T-helper 17 cell (primary cell): ENCODE measurements at regions not wholly inside any gene's neighbourhood (a gene's known extent, or its start where the extent isn't known, plus 50 kb on each side); places are given as distances from the start of the nearest gene placed in this dataset.
A peak's percentile ranks its signal among the peaks of the same experiment; 100 is the strongest.
"Not testable (repeated sequence)": the region's sequence is repeated elsewhere in the genome, so short reads cannot be mapped to it uniquely, and the experiment has no call there.

Experiments used
- ATAC-seq: fragments of 150-1000 bp; cut with Tn5 transposase; 2 replicates; pipeline ENCODE4 v1.10.0; 2021; ENCODE audit warnings: mild to moderate bottlenecking, moderate library complexity
- DNase-seq, 3 donors: peaks; one replicate each; pipeline versions ENCODE4 v3.0.0 to v3.0.0-alpha.2; 2020 to 2021
- H3K9me3 ChIP-seq: one replicate; pipeline ENCODE4 v1.7.0; 2013; ENCODE audit warnings: low read length, mild to moderate bottlenecking; ENCODE audit not compliant: control insufficient read depth, poor library complexity, severe bottlenecking
- H3K27ac Mint-ChIP-seq: one replicate; pipeline ENCODE4 v1.8.0; 2022; ENCODE audit warnings: mild to moderate bottlenecking, moderate library complexity, mixed read lengths
- H3K27me3 Mint-ChIP-seq: one replicate; pipeline ENCODE4 v1.8.0; 2022; ENCODE audit warnings: mixed read lengths
- H3K36me3 Mint-ChIP-seq: one replicate; pipeline ENCODE4 v1.8.0; 2022; ENCODE audit warnings: low read depth, mixed read lengths
- H3K4me1 Mint-ChIP-seq: one replicate; pipeline ENCODE4 v1.8.0; 2022; ENCODE audit warnings: mild to moderate bottlenecking, mixed read lengths
- H3K4me3 Mint-ChIP-seq: one replicate; pipeline ENCODE4 v1.8.0; 2022; ENCODE audit warnings: mild to moderate bottlenecking, moderate library complexity, mixed read lengths

DNA sequence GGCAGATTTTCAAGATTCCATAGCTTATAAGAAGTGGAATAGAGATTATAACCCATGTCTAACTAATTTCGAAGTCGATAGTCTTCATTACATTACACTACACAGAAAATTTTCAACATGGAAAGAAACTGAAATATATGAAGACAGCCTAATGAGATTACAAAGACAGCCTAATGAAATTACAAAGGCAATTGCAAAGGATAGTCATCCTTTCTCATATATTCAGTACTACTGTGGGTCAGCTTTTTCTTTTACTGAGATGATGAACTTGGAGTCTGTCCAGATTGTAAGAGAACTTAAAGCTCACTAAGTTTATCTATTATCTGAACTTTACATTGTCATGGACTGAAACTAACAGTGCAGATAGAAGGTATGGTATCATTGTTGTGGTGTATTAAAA lies 304.4 kb upstream of the MBL2 start:
- Mint-ChIP-seq H3K27ac (no peak overlapping the region), H3K27me3 (no peaks in the 10 kb centered on the region), H3K4me3 (no peak overlapping the region), H3K36me3 (no peaks in the 10 kb centered on the region), H3K4me1 (no peaks in the 10 kb centered on the region)
- ATAC-seq (no peak), DNase-seq (no peak)
- H3K9me3 ChIP-seq, result no peaks in the 10 kb centered on the region

DNA sequence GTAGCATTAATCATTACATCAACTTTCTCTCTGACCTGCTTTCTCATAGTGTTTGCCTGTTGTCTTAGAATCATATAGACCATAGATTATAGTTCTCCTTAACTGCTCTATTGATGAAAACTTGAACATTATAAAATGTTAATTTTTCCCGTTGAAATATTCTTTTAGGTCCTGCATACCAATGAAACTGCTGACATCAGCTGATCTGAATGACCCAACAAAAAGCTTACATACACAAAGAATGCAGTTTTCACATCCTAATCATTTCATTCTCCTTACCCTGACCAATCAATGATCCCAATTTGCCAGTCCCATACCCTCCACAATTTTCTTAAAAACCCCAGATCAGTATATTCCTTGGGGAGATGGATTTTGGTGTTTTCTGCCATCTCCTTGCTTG lies 302.9 kb upstream of the MBL2 start:
- H3K36me3 Mint-ChIP-seq, result no peaks in the 10 kb centered on the region
- no peaks in the 10 kb centered on the region for H3K27me3 Mint-ChIP-seq
- H3K4me1 Mint-ChIP-seq, result no peaks in the 10 kb centered on the region
- no peak overlapping the region for H3K27ac Mint-ChIP-seq
- H3K9me3 ChIP-seq, result no peaks in the 10 kb centered on the region
- DNase-seq (no peak), ATAC-seq (no peak)
- no peak overlapping the region for H3K4me3 Mint-ChIP-seq

DNA sequence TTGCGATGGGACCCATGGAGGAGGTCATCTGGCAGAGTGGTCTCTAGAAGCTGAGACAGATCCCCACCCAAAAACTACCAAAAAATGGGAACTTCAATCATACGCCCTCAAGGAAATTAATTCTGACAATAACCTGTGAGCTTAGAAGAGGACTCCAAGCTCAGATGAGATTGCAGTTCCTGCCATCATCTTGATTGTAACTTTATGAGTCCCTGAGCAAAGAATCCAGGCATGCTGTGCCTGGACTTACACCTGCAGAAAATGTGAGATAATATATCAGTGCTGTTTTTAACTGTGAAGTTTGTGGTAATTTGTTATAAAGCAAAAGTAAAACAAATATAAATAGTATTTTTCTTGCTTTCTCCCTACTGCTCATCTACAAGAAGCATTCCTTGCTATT lies 299.6 kb upstream of the MBL2 start:
- ATAC-seq (no peak), DNase-seq (no peak)
- Mint-ChIP-seq H3K27me3 (no peaks in the 10 kb centered on the region), H3K36me3 (no peaks in the 10 kb centered on the region), H3K4me1 (no peaks in the 10 kb centered on the region), H3K27ac (no peak overlapping the region), H3K4me3 (no peak overlapping the region)
- H3K9me3 ChIP-seq, result no peaks in the 10 kb centered on the region

DNA sequence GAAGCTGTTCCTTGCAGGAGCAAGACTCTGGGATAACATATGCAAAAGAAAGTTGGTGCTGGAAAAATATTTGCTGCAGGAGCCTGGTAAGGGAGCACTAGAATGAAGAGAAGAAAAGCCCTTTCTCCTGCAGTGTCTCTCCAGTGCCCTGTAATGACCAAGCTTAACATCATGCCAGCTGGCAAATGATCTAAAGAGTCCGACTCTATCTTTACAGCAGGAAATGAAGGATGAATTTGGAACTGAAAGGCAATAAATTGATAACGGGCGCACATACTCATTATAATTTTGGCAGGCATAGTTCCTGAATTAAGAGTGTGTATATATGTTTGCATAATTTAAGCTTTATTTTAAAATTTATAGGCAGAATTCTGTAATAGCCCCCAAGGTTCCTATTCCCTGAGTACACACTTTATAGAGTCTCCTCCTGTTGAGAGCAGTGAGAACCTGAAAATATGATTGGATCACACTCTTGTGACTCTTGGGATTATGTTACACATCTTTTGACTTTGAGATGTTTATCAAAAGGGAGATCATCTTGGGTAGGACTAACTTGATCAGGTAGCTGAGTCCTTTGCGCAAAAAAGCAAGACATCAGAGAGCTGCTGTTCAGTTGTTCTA lies 299.0 kb upstream of the MBL2 start:
- ATAC-seq (no peak), DNase-seq (no peak)
- Mint-ChIP-seq H3K36me3 (no peaks in the 10 kb centered on the region), H3K27ac (no peak overlapping the region), H3K4me1 (no peaks in the 10 kb centered on the region), H3K4me3 (no peak overlapping the region), H3K27me3 (no peaks in the 10 kb centered on the region)
- no peaks in the 10 kb centered on the region for H3K9me3 ChIP-seq

DNA sequence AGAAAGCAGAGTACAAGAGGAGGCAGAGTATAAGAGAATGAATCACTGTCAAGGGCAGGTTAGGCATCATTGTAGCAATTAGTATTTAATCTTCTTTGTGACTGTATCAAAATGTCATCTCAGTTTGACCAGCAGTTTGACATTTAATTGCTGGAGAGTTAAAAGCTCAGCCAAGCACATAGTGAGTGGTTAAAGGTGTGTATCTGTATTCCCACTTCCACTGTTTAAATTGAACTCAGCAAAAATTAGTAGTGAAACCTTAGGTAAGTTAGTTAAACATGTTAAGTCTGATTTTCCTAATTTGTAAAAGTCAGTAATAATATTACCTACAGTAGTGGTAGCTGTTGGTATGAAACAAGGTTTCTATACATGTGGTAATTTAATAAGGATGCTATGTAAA lies 296.4 kb upstream of the MBL2 start:
- H3K27ac Mint-ChIP-seq, result no peak overlapping the region
- H3K9me3 ChIP-seq, result no peaks in the 10 kb centered on the region
- DNase-seq, result no peak
- no peaks in the 10 kb centered on the region for H3K4me1 Mint-ChIP-seq
- H3K36me3 Mint-ChIP-seq, result no peaks in the 10 kb centered on the region
- H3K4me3 Mint-ChIP-seq, result no peak overlapping the region
- ATAC-seq, result no peak
- no peaks in the 10 kb centered on the region for H3K27me3 Mint-ChIP-seq

DNA sequence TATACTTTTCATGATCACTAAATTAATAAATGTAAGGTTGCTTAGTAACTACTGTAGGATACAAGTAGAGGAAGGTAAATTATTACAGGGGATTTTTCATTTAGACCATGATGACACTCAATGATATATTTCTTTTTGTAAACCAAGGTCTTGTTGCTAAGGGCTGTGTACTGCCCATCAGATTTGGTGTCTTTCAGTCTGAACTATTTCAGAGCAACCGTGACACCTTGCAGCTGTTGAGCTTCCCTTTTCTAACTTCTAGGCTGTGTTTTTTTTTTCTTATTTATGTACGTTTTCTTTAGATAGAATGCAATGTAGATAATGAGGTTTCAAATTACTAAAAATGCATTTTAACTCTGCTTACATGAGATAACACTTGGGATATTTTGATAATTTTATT lies 292.0 kb upstream of the MBL2 start:
- no peak for DNase-seq
- H3K4me3 Mint-ChIP-seq, result no peak overlapping the region

DNA sequence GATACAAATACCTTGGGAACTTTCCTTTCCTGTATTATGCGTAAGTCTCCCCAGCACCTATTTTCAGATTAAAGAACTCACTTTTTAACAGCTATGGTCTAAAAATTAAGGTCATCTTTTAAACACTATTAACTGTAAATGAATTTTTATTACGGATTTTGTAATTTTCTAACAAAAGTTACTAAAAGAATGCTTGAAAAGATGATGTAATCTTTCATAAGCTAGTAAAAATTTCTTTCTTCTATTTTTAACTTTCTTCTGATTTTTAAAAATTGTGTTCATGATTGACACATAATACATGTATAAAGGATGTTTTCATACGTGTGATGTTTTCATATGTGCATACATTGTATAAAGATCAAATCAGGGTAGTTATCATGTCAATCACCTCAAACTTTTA lies 291.2 kb upstream of the MBL2 start:
- H3K27ac Mint-ChIP-seq, result no peak overlapping the region
- no peak overlapping the region for H3K4me3 Mint-ChIP-seq
- DNase-seq (no peak), ATAC-seq (no peak)
- H3K4me1 Mint-ChIP-seq, result no peaks in the 10 kb centered on the region
- H3K36me3 Mint-ChIP-seq, result no peaks in the 10 kb centered on the region
- H3K9me3 ChIP-seq, result peaks cover 3% of the 10 kb centered on the region
- no peaks in the 10 kb centered on the region for H3K27me3 Mint-ChIP-seq

More for the DNA sequence above, 292.0 kb upstream of the MBL2 start:
- H3K36me3 Mint-ChIP-seq, result no peaks in the 10 kb centered on the region
- H3K9me3 ChIP-seq, result no peaks in the 10 kb centered on the region
- no peak overlapping the region for H3K27ac Mint-ChIP-seq
- H3K27me3 Mint-ChIP-seq, result no peaks in the 10 kb centered on the region
- no peaks in the 10 kb centered on the region for H3K4me1 Mint-ChIP-seq
- ATAC-seq, result no peak

DNA sequence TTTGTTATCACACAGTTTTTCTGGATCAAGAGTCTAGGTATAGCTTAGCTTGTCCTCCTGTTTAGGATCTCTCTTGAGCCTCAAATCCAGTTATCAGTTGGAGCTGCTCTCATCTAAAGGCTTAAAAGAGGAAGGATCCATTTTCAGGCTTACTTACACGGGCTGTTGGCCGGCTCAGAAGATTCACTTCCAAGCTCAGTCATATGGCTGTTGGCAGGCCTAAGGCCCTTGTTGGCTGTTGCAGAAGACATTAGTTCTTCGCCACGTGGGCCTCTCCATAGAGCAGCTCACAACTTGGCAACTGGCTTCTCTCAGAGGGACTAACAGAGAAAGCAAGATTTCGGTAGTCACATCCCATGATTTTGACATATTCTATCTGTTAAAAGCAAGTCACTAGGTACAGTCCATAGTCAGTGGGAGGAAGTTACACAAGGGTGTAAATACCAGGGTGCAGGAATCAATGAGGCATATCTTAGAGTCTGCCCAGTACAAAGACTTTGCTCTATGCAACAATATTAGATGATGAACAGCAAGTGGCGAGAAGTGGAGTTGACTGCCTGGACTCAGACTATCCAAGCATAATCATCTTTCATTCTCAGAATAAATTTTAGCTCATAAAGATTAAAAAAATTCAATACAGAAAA lies 280.1 kb upstream of the MBL2 start:
- ATAC-seq (no peak), DNase-seq (no peak)
- no peaks in the 10 kb centered on the region for H3K9me3 ChIP-seq
- no peaks in the 10 kb centered on the region for H3K36me3 Mint-ChIP-seq
- H3K4me3 Mint-ChIP-seq, result no peak overlapping the region
- no peak overlapping the region for H3K27ac Mint-ChIP-seq
- H3K27me3 Mint-ChIP-seq, result no peaks in the 10 kb centered on the region
- no peaks in the 10 kb centered on the region for H3K4me1 Mint-ChIP-seq

DNA sequence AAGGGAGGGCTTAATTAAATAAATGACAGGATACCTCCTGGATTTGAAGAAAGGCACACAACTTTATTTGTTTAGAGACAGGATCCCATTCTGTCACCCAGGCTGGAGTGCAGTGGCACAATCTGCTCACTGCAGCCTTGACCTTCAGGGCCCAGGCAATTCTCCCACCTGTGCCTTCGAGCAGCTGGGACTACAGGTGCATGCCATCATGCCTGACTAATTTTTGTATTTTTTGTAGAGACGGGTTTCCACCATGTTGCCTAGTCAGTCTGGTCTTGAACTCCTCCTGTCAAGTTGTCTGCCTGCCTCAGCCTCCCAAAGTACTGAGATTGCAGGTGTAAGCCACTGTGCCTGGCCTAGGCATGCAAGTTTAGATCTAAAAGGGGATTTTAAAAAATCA lies 272.7 kb upstream of the MBL2 start:
- Mint-ChIP-seq H3K4me1 (no peaks in the 10 kb centered on the region), H3K27ac (no peak overlapping the region), H3K36me3 (no peaks in the 10 kb centered on the region), H3K27me3 (no peaks in the 10 kb centered on the region), H3K4me3 (no peak overlapping the region)
- no peak for DNase-seq
- no peak for ATAC-seq
- no peaks in the 10 kb centered on the region for H3K9me3 ChIP-seq

DNA sequence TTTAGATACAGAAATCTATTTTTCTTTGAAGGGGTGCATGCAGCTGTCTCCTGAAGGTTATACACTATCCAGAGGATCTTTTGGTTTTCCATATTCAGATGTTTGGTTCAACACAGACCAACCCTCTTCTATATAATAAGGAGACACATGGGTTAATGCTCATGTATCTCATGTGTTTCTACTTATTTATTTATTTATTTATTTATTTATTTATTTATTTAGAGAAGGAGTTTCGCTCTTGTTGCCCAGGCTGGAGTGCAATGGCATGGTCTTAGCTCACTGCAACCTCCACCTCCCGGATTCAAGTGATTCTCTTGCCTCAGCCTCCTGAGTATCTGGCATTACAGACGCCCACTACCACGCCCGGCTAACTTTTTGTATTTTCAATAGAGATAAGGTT lies 263.2 kb upstream of the MBL2 start:
- not testable (repeated sequence) for H3K36me3 Mint-ChIP-seq, ATAC-seq, H3K27ac Mint-ChIP-seq, H3K4me1 Mint-ChIP-seq, H3K9me3 ChIP-seq, DNase-seq, H3K27me3 Mint-ChIP-seq
- peak overlapping the region; percentile 44 for H3K4me3 Mint-ChIP-seq

DNA sequence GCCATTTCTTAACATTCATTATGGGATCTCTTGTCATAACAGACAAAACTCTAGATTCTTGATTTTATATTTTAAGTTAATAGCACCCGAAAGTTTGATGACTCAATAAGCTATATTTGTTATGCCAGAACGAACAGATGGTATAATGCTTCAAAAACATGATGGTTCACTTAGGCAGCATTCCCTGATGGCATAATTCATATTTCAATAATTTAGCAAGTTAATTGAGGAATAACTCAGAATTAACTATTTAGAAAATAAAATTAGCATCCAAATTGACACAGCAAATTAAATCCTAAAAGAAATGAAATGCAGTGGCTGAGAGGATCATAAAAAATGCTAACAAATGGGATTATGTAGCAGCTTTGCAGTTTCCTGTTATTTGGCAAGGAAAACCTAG lies 260.8 kb upstream of the MBL2 start:
- ATAC-seq, result no peak
- no peaks in the 10 kb centered on the region for H3K36me3 Mint-ChIP-seq
- H3K4me3 Mint-ChIP-seq, result no peak overlapping the region
- no peaks in the 10 kb centered on the region for H3K4me1 Mint-ChIP-seq
- H3K9me3 ChIP-seq, result no peaks in the 10 kb centered on the region
- no peaks in the 10 kb centered on the region for H3K27me3 Mint-ChIP-seq
- H3K27ac Mint-ChIP-seq, result no peak overlapping the region
- DNase-seq, result no peak

DNA sequence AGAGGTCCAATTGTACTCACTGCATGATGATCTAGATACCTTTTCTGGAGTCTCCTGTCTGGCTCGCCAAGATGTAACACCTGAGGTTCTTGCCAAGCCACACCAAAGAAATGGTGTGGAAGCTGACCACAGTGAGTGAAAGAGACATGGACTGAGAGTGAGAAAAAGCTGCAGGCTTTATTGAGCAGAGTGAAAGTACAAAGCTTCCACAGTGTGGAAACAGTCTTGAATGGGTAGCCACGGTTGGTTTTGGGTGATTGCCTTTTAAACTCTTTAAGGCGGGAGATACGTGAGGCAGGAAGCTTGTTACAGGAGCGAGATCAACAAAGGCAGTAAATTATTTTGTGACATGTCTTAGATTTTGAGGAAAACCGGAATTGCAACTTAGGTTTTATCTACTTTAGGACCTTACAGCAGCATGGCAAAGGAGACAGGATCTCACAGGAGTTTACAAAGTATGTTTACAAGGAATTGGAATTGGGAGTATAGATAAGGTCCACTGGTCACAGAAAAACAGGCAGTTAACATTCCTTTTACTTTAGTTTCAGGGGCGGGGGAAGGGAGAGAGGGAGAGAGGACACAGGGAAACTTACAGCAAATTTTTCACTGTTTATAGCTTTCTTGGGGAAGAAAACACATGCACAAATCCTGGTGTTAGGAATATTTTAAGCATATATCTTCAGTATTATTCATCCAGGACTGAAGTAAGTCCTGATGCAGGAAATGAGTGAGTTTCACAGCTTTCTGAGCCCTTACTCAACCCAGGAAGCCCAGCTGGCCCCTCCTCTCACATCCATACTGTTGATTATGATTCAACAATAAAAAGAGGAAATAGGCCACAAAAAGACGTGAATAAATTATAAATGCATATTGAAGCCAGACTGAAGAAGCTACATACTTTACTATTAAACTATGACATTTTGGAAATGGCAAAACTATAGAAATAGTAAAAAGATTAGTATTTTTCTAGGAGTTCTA lies 257.6 kb upstream of the MBL2 start:
- not testable (repeated sequence) for DNase-seq, H3K4me1 Mint-ChIP-seq, H3K4me3 Mint-ChIP-seq, H3K27ac Mint-ChIP-seq, H3K27me3 Mint-ChIP-seq, H3K9me3 ChIP-seq, H3K36me3 Mint-ChIP-seq, ATAC-seq

DNA sequence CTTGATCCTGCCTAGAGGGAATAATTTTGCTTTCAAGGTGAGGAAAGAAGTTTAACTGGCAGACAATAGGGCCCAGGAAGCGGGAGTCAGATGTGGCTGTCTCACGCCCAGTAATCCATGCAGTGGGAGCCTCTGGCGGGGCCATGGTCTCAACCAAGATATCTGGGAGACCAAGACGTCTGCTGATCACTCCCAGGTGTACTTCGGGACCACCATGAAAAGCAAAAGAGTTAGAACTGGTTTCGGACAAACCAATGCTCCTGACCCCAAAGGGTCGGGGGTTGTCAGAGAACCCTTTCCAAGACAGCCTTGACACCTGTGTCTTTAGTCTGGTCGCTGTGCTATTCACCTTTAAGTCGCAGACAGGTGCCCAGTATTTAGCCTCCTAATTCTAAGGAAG lies 256.9 kb upstream of the MBL2 start:
- H3K27ac Mint-ChIP-seq, result no peak overlapping the region
- no peak overlapping the region for H3K4me3 Mint-ChIP-seq
- H3K36me3 Mint-ChIP-seq, result no peaks in the 10 kb centered on the region
- H3K4me1 Mint-ChIP-seq, result no peaks in the 10 kb centered on the region
- no peaks in the 10 kb centered on the region for H3K9me3 ChIP-seq
- no peak for DNase-seq
- H3K27me3 Mint-ChIP-seq, result no peaks in the 10 kb centered on the region
- no peak for ATAC-seq
